Dedifferentiated amniotic fluid mesenchymal stem cell (primary cell): ENCODE measurements at regions not wholly inside any gene's neighbourhood (a gene's known extent, or its start where the extent isn't known, plus 50 kb on each side); places are given as distances from the start of the nearest gene placed in this dataset.

Experiments
- DNase-seq: peaks from one replicate; pipeline ENCODE4 v3.0.0-alpha.2; 2016; ENCODE audit errors: extremely low spot score

DNA sequence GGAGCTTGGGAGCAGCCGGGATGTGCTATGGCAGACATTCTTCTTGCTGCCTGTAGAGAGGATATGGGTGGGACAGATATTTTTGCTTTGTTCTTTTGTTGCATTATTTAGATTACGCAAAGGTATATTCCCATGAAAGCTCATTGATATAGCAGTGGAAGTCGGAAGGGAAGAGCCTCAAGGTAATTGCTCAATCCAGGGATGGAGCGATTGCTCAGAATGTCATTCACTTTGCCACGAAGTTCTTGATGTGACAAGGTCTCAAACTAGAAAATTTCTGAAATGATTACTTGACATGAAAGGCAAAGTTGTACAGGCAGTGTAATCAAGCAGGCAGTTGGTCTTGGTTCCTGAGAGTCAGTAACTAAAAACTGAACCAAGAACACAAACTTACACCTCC is 615.6 kb upstream of the CDH4 start:
- no peak for DNase-seq

DNA sequence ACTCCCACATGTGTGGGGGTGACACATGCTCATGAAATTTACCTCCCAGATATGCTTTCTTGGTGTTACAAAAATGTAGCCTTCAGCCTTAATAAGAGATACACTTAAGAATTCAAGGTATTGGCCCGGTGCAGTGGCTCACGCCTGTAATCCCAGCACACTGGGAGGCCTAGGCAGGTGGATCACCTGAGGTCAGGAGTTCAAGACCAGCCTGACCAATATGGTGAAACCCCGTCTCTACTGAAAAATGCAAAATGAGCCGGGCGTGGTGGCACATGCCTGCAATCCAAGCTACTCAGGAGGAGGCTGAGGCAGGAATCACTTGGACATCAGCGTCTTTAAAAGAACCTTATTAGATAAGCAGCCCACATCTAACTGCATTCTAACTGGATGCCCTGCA is 614.3 kb upstream of the CDH4 start:
- no peak for DNase-seq

DNA sequence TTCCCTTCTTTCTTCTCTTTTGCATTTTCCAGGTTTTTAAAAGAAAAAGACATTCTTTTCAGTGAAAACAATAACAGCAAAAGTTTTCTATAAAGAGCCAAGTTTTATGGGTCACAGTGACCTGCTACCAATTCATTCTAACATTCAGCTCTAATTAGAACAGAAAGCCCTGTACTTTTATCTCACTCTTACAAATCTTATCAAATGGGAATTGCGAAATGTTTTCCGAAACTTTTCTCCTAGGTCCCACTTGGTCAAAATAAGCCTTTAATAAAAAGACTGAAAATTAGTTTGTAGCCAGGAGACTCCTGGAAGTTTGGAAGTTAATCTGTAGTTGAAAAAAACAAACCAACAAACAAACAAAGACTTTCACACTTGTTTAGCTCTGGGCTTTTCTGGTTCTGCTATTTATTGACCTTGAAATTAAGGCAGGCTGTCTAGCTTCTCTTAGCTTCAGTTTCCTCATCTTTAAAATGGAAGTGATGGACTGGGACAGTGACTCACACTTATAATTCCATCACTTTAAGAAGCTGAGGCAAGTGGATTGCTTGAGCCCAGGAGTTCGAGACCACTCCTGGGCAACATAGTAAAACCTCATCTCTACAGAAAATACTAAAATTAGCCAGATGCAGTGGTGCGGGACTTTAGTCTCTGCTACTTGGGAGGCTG is 613.5 kb upstream of the CDH4 start:
- no peak for DNase-seq

DNA sequence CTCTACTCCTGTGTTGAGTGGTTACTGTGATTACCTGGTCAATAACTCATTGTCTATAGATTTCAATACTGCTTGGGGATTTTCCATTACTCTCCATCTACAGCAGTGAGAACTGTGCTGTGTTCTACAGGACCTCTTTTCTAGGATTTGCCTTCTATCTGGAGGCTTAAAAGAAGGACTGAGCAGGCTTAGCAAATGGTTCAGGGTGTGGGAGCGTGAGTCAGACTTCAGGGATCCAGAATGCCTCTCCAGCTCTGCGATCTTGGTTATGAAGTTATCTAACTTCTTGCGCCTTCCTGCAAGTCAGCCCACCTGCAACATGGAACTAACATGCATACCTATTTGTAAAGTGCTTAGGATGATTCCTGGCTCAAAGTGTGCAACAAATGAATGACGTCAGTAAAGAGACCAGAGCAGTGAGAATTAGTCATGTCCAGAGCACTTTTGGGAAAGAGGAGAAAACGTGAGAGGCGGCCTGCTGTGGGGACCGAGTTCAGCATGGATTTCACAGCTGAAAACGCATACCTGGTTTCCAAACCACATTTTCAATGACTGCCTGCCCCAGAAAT is 610.1 kb upstream of the CDH4 start:
- DNase-seq = no peak

DNA sequence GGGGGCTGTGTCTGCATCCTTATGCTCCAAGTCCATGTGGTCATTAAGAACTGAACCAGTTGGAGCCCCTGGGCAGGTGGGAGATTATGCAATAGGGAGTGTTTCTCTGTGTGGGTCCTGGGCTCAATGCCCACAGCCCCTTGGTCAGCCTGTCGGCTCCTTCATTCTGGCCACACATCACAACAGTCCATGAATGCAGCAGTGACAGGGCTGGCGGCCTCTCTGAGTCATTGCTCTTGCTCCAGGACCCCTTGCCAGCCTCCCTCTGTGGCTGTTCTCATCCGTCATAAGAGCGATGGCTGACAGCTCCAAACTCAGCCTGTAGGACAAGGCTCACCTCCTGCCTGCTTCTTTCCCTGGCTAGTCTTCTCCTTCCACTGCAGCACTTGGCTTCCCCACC is 609.5 kb upstream of the CDH4 start:
- DNase-seq = no peak

DNA sequence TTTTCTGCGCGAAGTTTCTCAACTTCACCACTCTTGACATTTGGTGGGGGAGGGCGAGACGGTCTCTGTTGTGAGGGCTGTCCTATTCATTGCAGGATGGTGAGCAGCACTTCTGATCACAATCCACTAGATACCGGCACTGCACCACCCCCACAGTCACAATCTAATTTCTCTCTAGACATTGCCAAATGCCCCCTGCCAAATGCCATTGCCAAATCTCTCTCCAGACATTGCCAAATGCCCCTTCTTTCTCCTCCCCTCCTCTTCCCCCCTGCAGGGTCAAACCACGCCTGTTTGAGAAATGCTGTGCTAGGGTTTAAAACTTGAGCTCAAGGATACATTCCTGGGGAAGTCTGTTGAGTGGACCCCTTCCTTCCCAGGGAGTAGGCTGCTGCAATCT is 603.5 kb upstream of the CDH4 start:
- DNase-seq = no peak

DNA sequence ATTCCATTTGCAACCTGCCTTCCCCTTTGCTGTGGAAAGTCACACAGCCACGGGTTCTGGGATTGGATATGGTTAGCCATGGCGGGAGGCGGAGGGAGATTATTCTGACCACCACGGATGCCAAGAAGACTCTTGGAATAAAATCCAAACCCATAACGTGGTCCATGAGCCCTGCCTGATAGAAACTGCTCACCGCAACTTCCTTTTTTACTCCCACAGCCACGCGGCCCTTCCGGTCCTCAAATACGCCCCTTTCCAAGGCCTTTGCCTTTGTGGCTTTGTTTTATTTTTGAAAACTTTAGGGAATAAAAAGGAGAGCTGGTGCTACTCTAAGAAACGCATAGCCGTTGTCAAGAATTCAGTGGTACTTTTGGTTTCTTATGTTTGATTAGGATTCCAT is 602.5 kb upstream of the CDH4 start:
- no peak for DNase-seq

DNA sequence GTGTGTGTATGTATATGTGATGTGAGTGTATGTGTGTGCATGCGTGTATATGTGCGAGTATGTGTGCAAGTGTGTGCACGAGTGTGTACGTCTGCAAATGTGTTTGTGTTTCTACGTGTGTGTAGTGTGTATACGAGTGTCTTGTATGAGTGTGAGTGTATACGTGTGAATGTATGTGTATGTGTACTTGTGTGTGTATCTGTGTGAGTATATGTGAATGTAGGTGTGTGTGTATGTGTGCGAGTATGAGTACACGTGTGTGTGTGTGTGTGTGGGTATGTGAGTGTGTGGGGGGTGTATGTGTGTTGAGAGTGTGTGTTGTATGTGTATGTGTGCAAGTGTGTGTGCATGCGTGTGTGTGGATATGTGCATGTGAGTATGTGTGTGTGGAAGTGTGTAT is 602.0 kb upstream of the CDH4 start:
- DNase-seq = no peak

DNA sequence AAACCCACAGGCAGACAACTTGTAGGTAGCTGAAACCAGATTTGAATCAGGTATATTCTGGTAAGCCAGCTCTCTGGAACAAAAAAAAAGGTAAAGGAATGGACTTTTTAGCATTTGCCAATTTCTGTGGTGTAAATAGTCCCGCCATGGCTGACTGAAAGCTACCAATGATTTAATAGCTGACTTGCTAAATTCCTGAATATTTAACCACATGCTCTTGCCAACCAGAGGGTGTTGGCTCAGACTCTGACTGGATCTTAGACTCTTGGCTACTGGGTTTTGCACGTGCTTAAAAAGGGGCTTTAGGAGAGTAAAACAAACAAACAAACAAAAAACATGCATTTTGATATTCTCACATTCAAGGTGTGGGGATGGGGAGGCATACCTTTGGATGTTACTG is 600.0 kb upstream of the CDH4 start:
- no peak for DNase-seq

DNA sequence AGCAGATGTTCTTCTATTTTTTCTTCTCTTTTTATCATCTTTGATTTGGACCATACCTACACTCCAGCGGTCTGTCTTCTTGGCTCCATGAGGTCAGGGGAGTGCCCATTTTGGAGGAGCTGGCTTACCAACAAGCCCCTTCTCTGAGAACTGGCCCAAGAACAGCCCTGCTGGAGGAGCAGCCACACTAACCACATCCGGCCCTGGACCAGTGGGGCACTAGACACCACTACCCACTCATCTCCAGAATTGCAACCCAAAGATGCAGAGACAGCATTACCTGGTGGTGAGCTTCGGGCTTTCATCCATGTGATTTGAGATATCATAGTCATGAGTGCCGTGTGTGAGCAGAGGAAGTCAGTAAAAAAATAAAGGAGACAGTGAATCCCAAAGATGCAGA is 599.4 kb upstream of the CDH4 start:
- DNase-seq = no peak

DNA sequence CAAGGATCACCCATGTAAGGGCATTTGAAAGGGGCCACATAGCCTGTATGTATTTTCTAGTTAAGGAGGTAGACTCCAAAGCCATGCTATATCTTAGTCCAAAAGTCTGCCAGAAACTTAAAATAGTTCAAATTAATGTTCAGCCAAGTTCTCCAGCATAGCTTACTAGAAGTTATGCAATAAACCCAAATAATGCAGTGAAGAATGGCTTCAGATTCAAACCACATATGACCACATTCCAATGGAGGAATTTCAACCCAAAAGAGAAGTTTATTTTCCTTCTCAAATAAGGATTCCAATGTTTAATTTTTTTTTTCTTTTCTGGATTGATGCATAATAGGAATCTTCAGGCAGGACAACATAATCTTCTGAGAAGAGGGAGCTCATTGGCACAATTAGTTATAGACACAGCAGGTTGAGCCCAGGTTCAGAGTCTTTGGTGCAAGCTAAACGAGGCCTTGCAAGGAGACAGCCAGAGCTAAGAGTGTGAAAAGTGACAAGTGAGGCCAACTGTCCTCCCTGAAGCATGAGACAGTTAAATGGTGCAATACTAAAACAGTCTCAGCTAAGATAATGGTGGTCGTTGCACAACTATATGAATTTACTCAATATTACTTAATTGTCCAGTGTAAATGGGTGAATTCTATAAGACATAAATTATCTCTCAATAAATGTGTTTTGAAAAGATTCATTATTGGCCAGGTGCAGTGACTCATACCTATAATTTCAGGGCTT is 598.8 kb upstream of the CDH4 start:
- no peak for DNase-seq

DNA sequence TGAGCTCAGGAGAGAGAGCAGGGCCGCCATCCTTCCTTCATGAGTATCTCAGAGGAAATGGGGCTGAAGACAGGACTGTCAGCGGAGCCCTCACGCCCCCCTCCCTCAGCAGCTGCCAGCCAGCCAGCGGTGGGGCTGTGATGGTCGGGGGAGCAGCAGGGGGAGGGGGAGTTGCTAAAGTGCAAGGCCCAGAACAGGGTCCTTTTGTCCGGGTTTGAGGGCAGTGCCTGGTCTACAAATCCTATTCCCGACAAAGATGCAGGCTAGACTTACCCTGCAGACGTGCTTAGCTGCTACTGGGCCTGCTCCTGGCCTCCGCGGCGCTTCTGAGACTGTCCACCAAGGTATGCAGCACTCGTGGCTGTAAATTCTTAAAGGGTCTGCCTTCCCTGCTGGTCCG is 593.4 kb upstream of the CDH4 start:
- no peak for DNase-seq

DNA sequence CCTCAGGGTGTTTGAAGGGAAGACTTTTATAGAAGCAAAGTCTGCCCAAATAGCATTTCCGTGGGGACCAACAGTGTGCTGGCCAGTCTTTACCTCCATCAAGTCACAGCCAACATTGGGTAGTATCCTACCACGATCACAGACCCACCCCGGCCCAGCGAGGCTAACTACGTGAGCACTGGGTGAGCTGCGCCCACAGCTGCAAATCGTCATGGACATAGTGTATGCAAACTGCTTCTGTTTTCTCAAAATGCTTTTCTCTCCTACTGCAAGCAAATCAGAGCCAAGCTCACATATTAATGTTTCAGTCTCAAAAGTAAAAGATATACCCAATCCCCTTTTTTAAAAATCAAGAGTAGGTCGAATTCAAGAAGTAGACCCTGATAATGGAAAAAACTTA is 592.8 kb upstream of the CDH4 start:
- no peak for DNase-seq

DNA sequence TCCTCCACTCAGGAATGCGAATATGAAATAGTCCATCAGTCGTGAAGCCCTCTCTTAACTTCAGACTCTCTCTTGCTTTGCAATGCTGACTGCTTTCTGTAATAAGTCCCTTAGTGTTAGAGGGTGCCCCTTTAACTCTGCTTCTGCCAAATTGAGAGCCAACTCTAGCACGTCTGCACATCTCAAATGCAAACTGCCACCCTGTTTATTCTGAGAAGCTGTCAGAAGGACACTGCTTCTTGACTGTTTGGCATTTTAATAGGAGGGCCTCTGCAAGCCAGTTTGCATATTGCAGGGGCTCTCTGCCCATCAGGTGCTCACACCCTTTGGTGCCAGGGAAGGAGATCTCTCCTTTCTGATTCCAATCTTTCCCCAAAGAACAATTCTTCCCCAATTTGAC is 589.8 kb upstream of the CDH4 start:
- DNase-seq = no peak

DNA sequence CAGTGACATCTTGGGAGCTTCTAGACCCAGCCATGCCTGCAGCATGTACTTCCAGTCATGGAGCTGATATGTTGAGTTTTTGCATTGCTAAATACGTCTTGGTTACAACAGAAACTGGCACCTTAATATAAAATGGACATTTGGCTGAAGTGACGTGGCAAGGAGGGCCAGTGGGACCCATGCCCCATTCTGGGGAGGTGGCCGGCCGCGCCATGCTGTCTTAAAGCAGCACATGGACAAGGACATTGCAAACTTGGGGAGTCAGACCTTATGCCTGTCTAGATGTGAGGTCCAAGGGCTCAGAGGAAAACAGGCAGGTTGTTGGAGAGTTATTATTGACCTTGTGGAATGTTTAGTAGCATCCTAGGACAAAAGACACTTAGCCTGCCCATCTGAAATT is 588.0 kb upstream of the CDH4 start:
- no peak for DNase-seq

DNA sequence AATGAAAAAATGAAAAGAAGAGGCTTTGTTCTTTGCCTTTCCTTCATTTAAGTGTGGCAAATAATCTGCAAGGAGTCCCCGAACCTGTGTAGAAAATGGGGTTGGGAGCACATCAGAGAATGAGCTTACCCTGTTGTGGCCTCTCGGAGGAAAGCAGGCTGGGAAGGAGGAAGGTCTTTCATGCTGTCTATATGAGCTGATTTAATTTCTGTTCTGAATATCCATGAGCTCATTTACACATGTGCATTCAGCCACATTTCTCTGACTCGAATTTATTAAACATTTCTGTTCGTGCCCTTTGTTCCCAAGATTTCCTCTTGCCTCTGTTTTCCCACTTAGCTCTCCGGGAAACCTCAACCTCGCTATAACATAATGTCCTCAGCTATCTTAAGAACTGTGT is 584.4 kb upstream of the CDH4 start:
- no peak for DNase-seq

DNA sequence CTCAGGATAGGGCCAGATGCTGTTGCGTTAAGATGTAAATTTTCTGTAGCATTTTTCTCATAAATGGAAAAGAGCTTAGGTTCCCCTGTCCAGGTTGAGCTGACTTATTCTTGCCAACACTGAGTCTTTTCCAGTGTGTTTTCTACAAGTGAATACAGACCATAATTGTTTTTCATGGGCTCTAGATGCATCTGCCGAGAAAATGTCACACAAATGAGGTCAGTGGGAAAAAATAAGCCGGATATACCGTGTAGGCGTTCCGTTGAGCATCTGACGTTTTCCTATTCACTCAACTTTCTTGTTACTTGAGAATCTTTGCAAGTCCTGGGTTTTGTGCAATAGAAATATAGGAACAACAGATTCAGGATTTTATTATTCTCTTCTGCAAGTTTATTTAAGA is 582.9 kb upstream of the CDH4 start:
- DNase-seq = no peak

DNA sequence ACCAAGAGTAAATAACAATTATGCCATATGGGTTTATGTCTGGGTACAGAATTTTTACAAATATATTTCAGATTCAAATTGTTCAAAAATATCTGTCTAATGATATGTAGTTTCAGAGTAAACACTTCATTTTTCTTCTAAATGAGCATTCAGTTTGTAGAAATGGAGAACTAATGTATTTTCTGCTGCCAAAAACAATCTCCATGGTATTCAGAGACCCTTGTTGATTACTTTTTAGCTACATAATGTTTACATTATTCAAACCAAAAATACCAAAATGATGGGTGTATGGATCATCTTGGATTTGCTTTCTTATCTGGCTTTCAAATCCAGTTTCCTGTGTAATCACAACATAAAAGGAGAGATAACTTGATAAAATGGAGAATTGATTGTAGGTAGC is 576.0 kb upstream of the CDH4 start:
- no peak for DNase-seq

DNA sequence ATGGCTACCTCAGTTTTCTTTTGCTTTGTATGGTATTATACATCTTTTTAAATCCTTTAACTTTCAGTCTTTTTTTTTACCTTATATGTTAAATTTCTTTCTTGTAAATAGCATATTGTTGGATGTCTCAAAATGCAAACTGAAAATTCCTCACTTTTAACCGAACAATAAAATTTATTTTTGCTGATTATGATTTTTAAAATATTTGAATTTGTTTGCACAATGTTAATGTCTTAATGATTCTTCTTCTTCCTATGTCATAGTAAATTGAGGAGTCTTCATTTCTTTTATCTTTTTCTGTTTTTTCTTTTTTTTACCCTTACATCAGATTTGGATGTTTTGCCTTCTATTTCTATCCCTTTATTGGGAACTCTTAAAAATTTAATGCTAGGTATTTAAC is 574.2 kb upstream of the CDH4 start:
- no peak for DNase-seq

DNA sequence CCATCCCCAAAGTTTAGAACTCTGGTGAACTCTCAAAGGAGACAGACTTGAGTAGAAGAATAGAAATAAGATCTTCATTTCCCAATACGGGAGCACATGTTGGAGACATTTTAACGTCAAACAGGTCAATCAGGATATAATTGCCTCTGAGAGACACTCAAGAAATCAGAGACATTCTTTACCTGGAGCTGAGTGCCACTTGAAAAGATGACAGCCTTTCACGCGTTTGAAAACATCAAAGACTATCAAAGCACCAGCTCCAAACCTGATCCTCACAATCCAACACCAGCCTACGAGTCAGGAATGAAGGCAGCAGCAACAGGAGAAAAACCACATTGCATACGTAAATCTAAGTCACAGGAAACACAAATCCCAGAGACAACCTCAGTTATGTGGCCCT is 571.5 kb upstream of the CDH4 start:
- DNase-seq = no peak

DNA sequence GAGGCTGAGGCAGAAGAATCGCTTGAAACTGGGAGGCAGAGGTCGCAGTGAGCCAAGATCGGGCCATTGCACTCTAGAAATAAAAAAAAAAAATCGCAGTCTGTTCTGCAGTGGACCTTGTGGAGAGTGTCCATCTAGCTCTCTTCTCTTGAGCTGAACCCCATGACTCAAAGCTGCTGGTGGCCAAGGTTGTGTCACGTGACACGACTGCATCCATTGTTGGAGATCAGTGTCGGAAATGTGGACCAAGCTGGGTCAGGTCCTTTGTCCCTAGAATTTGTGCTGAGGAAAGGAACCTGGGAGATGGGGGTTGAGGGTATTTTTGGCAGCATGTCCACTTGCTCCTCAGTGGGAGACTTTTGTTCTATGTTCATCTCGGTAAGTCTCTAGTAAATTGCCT is 564.8 kb upstream of the CDH4 start:
- no peak for DNase-seq

DNA sequence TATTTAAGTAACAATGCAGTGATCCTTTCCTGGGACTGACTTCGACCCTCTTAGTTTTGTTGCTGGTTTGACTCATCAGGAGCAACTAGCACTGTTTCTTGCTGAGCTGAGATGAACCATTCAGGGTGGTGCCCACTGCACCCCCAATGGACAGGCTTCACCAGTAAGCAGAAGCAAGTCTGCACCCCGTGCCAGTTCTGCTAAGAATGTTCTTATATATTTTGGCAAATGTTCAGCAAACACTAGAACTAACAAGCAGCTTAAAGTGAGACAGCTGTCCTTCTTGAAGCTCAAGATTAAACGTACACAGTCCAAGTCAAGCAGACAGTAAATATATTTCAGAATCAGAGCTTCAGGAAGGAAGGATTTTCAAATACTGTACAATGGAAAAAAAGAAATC is 561.3 kb upstream of the CDH4 start:
- no peak for DNase-seq

DNA sequence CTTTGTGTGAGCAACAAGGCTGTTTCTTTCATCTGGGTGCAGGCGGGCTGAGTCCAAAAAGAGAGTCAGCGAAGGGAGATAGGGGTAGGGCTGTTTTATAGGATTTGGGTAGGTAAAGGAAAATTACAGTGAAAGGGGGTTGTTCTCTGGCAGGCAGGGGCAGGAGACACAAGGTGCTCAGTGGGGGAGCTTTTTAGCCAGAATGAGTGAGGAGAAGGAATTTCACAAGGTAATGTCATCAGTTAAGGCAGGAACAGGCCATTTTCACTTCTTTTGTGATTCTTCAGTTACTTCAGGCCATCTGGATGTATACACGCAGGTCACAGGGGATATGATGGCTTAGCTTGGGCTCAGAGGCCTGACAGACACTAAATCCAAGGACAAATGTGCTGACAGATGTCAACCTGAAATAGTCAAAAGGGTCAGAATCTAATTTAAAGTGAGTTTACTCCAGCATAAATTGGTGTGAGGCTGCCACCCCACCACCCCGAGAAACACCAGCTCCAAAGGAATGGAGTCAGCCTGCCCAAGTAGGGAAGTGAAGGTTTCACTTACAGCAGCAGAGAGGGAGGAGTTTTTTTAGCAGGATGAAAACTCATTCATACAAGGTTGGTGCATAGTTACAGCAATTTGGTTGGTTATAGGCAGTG is 560.0 kb upstream of the CDH4 start:
- DNase-seq = no peak
